ENCODE measurements at regions not wholly inside any gene's neighbourhood (a gene's known extent, or its start where the extent isn't known, plus 50 kb on each side); places are given as distances from the start of the nearest gene placed in this dataset.

DNA sequence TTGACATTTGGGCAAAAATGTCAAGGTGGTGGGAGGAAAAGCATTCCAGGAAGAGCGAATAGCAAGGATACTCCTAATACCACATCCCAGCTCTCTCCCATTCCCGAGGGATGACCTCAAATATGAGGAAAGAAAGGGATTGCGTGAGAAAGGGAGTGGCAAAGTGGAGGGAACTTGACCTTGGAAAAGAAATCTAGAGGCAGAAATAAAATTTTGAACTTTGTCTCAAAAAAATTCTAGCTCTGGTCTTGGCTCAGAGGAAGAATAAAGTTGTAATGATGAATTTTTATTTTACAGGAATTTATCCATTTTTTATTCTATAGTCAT lies 127.8 kb downstream of the TBX19 start:
- no peak overlapping the region for H3K4me2 ChIP-seq (ENCODE audit: insufficient read depth in 1 of 2, low read depth in 2 of 2, low read length in 2 of 2)
- TF ChIP-seq, protein P1, sequence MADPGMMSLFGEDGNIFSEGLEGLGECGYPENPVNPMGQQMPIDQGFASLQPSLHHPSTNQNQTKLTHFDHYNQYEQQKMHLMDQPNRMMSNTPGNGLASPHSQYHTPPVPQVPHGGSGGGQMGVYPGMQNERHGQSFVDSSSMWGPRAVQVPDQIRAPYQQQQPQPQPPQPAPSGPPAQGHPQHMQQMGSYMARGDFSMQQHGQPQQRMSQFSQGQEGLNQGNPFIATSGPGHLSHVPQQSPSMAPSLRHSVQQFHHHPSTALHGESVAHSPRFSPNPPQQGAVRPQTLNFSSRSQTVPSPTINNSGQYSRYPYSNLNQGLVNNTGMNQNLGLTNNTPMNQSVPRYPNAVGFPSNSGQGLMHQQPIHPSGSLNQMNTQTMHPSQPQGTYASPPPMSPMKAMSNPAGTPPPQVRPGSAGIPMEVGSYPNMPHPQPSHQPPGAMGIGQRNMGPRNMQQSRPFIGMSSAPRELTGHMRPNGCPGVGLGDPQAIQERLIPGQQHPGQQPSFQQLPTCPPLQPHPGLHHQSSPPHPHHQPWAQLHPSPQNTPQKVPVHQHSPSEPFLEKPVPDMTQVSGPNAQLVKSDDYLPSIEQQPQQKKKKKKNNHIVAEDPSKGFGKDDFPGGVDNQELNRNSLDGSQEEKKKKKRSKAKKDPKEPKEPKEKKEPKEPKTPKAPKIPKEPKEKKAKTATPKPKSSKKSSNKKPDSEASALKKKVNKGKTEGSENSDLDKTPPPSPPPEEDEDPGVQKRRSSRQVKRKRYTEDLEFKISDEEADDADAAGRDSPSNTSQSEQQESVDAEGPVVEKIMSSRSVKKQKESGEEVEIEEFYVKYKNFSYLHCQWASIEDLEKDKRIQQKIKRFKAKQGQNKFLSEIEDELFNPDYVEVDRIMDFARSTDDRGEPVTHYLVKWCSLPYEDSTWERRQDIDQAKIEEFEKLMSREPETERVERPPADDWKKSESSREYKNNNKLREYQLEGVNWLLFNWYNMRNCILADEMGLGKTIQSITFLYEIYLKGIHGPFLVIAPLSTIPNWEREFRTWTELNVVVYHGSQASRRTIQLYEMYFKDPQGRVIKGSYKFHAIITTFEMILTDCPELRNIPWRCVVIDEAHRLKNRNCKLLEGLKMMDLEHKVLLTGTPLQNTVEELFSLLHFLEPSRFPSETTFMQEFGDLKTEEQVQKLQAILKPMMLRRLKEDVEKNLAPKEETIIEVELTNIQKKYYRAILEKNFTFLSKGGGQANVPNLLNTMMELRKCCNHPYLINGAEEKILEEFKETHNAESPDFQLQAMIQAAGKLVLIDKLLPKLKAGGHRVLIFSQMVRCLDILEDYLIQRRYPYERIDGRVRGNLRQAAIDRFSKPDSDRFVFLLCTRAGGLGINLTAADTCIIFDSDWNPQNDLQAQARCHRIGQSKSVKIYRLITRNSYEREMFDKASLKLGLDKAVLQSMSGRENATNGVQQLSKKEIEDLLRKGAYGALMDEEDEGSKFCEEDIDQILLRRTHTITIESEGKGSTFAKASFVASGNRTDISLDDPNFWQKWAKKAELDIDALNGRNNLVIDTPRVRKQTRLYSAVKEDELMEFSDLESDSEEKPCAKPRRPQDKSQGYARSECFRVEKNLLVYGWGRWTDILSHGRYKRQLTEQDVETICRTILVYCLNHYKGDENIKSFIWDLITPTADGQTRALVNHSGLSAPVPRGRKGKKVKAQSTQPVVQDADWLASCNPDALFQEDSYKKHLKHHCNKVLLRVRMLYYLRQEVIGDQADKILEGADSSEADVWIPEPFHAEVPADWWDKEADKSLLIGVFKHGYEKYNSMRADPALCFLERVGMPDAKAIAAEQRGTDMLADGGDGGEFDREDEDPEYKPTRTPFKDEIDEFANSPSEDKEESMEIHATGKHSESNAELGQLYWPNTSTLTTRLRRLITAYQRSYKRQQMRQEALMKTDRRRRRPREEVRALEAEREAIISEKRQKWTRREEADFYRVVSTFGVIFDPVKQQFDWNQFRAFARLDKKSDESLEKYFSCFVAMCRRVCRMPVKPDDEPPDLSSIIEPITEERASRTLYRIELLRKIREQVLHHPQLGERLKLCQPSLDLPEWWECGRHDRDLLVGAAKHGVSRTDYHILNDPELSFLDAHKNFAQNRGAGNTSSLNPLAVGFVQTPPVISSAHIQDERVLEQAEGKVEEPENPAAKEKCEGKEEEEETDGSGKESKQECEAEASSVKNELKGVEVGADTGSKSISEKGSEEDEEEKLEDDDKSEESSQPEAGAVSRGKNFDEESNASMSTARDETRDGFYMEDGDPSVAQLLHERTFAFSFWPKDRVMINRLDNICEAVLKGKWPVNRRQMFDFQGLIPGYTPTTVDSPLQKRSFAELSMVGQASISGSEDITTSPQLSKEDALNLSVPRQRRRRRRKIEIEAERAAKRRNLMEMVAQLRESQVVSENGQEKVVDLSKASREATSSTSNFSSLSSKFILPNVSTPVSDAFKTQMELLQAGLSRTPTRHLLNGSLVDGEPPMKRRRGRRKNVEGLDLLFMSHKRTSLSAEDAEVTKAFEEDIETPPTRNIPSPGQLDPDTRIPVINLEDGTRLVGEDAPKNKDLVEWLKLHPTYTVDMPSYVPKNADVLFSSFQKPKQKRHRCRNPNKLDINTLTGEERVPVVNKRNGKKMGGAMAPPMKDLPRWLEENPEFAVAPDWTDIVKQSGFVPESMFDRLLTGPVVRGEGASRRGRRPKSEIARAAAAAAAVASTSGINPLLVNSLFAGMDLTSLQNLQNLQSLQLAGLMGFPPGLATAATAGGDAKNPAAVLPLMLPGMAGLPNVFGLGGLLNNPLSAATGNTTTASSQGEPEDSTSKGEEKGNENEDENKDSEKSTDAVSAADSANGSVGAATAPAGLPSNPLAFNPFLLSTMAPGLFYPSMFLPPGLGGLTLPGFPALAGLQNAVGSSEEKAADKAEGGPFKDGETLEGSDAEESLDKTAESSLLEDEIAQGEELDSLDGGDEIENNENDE (IDR thresholded peaks at IDR 0.05; ENCODE audit: insufficient replicate concordance, low read length) = no peak

More for the DNA sequence above, 127.8 kb downstream of the TBX19 start:
- ChIA-PET POLR2A (ENCODE audit: partially characterized antibody) (no interaction called here), CTCF (ENCODE audit: partially characterized antibody) (interaction anchor here (0.6 to 2.2 kb wide), 4 partner anchors 31 to 731 kb away, joined by 3 to 6 read pairs (median 4); no protein-coding TSS in a partner anchor)
- Histone ChIP-seq H3K9ac (replicated peaks in 1 of 4; ENCODE audit: extremely low read depth in 1 of 4, low read depth in 3 of 4, low read length in 3 of 4) (no peak overlapping the region), H3K23me2 (ENCODE audit: low read depth, low read length) (no peaks in the 10 kb centered on the region; the same call in 1 of the 2 replicates), H3K23ac (ENCODE audit: insufficient read length) (no peak overlapping the region), H4K8ac (ENCODE audit: extremely low read depth, insufficient read depth, low read length) (no peak overlapping the region), H3K56ac (replicated peaks; ENCODE audit: insufficient read length, low read depth, low read length) (no peak overlapping the region), H4K20me1 (replicated peaks in 1 of 2; ENCODE audit: control insufficient read depth in 1 of 2, insufficient read depth in 2 of 2, low read length in 2 of 2) (no peaks in the 10 kb centered on the region), H2BK120ac (replicated peaks; ENCODE audit: low read depth, low read length) (no peak overlapping the region), H3K27ac (ENCODE audit: low read depth, low read length) (no peak overlapping the region), H3K14ac (ENCODE audit: insufficient read length) (no peak overlapping the region), H3K27me3 (replicated peaks in 1 of 4; ENCODE audit: control insufficient read depth in 3 of 4, extremely low read depth in 1 of 4, insufficient read depth in 3 of 4, low read length in 3 of 4) (no peaks in the 10 kb centered on the region), H3K36me3 (ENCODE audit: control insufficient read depth in 2 of 4, insufficient read depth in 4 of 4, low read length in 3 of 4) (no peaks in the 10 kb centered on the region), H3K9me3 (ENCODE audit: insufficient read depth in 2 of 2, low read depth in 1 of 2, low read length in 1 of 2) (no peaks in the 10 kb centered on the region), H3K4me3 (ENCODE audit: extremely low read depth in 1 of 4, insufficient read depth in 2 of 4, low read depth in 3 of 4, low read length in 4 of 4) (no peak overlapping the region), H3K4me1 (replicated peaks in 1 of 4; ENCODE audit: control insufficient read depth in 3 of 4, insufficient read depth in 4 of 4, low read length in 3 of 4) (no peaks in the 10 kb centered on the region), H3K79me2 (ENCODE audit: control insufficient read depth in 1 of 2, insufficient read depth in 2 of 2, low read length in 2 of 2) (no peaks in the 10 kb centered on the region), H2AFZ (ENCODE audit: low read length) (no peak overlapping the region), H3K79me1 (ENCODE audit: low read depth, low read length) (no peaks in the 10 kb centered on the region), H3K4ac (replicated peaks; ENCODE audit: insufficient read length, low read depth, low read length) (no peak overlapping the region), H2BK5ac (ENCODE audit: low read depth, low read length) (no peak overlapping the region), H2BK12ac (ENCODE audit: low read depth, low read length) (no peak overlapping the region), H2BK20ac (ENCODE audit: low read length) (no peak overlapping the region), H4K91ac (replicated peaks; ENCODE audit: insufficient read length, low read length) (no peak overlapping the region), H2AK5ac (ENCODE audit: low read depth, low read length) (no peak overlapping the region), H2BK15ac (ENCODE audit: low read length) (no peak overlapping the region), H3K18ac (ENCODE audit: extremely low read depth, low read length) (no peak overlapping the region), H4K5ac (ENCODE audit: insufficient read length, low read depth, low read length) (no peak overlapping the region)
- DNase-seq (ENCODE audit: low read depth in 1 of 2, low spot score in 2 of 2) (no peak), FAIRE-seq (no peak)
- 90% methylated on average over 3 of the region's 3 CpGs; no CpG with 5 or more reads in 1 of the 2 experiments for WGBS, 2 experiments (ENCODE audit: extremely low coverage in 1 of 2, insufficient coverage in 1 of 2, insufficient read length in 1 of 2, insufficient replicate concordance in 2 of 2, low coverage in 1 of 2, low lambda C conversion rate in 2 of 2, missing lambda C conversion rate in 1 of 2)

All from H1 (cell line).